Fibroblast of peridontal ligament (primary cell): ENCODE measurements at regions not wholly inside any gene's neighbourhood (a gene's known extent, or its start where the extent isn't known, plus 50 kb on each side); places are given as distances from the start of the nearest gene placed in this dataset.
A peak's percentile ranks its signal among the peaks of the same experiment; 100 is the strongest.
"Not testable (repeated sequence)": the region's sequence is repeated elsewhere in the genome, so short reads cannot be mapped to it uniquely, and the experiment has no call there.

Experiments
- DNase-seq: peaks from one replicate; pipeline ENCODE4 v3.0.0-alpha.2; 2010; ENCODE audit errors: extremely low read depth

DNA sequence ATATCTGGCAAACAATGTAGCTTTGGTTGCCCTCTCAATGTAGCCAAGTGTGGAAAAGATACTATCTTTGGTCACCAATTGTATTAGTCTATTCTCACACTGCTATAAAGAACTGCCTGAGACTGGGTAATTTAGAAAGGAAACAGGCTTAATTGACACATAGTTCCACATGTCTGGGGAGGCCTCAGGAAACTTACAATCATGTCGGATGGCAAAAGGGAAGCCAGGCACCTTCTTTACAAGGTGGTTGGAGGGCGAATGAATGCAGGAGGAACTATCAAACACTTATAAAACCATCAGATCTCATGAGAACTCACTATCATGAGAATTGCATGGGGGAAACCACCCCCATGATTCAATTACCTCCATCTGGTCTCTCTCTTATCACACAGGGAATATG lies 133.1 kb upstream of the TBCA start:
- DNase-seq, result no peak

DNA sequence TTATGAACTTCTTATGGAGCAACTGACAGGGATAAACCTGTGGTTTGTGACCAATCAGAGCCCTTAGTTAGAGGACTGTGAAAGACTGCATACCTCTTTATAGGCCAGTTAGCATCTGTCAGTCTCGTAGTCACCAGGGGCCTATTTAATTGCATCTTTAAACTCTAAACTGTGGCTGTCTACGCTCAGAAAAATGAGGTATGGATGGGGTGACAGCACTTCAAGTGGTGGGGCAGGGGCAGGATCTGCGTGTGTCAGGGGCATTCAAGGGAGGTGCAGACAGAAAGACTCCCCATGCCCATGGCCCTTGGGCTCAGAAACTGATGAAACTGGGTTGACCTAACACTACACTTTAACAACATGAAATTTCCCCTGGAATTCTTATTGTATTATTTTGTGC lies 132.6 kb upstream of the TBCA start:
- no peak for DNase-seq

DNA sequence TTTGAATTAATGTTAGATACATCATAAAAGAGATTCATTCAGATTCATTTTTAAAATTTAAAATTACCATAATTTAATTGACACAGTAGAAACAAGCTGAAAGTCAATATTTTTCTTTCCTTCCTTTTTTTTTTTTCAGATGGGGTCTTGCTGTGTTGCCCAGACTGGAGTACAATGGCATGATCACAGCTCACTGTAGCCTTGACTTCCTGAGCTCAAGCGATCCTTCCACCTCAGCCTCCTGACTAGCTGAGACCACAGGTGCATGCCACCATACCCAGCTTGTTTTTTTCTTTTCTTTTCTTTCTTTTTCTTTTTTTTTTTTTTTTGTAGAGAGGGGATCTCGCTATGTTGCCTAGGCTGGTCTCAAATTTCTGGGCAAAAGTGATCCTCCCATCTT lies 131.6 kb upstream of the TBCA start:
- no peak for DNase-seq

DNA sequence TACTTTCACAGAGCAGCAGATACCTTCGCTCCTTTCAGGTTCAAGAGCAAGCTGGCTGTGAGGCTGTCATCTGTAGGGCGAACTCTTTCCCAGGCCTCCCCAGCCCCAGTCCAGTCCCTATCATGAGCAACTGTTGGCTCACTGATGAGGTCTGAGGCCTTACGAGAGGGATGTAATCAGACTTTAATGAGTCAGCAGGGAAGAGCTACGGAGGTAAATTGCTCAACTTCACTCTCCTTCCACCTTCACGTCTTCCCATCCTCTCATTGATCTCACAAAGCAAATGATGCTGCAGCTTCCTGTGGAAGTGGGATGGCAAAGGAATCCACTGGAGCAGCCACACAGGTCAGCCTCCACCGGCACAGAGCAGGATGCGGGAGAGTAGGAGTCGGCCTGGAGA lies 130.7 kb upstream of the TBCA start:
- DNase-seq, result peak; percentile 7

DNA sequence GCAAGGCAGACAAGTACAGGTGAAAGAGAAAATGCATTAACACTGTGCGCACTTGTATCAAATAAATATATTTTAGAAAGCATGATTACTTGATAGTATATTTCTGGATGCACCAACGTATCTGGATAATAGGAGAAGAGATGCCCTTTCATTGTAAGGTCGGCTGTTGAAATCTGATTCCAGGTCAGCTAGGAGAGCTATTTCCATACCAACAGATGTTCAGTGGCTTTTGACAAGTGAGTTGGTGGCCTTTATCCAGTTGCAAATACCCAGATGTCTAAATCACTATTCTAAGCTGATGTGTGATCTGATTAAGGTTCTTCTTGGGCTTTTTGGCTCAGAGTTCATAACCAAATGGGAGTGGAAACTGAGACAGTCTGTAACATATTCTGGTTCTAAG lies 128.2 kb upstream of the TBCA start:
- DNase-seq, result no peak

DNA sequence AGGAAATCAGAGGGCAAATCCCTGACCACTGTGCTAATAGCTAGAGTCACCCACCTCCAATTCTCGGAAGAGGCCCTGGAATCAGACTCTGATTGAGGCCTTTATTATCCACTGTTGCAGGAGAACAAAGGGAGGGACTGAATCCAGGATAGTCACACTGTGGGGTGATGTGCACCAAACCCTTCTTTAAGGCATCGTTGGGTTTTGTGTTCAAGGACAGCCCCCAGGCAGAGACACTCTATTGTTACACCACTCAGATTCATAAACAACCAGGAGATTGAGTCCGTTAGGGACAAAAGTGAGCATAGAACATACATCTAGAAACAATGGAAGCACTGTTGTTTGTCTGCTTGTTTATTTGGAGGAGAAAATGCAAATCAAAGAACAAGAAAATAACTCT lies 124.6 kb upstream of the TBCA start:
- no peak for DNase-seq

DNA sequence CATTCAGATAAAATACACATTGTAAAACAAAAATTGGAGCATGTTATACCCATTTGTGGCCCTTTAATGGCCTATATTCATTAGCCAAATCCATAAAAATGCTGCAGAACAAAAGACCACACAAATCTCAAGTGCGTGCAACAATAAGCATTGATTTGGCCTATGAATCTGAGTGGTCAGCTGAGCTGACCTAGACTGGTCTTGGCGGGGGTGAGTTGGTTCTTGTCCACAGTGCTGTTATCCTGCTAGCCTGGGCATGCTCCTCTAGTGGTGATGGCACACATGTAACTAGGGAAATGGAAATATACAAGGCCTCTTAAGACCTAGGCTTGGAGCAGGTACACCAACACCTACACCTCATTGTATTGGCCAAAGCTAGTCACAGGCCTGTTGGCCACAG lies 122.2 kb upstream of the TBCA start:
- DNase-seq, result no peak

DNA sequence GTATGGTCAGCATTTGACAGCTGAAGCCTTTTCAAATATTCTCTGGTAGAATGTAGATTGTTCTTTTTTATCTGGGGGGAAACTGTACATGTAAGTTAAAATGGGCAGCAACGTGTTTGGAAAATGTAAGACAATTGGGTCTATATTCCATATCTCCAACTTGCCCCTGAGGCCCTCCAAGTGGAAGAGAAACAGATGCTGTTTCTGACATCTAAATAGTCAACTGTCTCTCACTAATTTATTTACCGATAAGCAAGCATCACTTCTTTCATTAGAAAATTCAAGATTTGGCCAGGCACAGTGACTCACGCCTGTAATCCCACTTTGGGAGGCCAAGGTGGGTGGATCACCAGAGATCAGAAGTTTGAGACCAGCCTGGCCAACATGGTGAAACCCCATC lies 120.2 kb upstream of the TBCA start:
- DNase-seq, result no peak

DNA sequence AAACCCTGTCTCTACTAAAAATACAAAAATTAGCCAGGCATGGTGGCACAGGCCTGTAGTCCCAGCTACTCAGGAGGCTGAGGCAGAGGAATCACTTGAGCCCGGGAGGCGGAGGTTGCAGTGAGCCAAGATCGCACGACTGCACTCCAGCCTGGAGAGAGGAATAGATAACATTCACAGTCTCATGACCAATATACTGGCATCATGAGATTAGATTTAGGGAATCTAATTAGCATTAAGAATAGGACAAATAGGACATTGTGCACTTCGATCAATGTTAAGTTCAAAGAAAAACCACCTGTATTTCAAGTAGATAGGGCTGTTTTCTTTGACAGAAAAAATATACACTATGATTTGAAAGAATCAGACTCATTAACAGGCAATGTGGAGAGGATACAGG lies 118.0 kb upstream of the TBCA start:
- not testable (repeated sequence) for DNase-seq

DNA sequence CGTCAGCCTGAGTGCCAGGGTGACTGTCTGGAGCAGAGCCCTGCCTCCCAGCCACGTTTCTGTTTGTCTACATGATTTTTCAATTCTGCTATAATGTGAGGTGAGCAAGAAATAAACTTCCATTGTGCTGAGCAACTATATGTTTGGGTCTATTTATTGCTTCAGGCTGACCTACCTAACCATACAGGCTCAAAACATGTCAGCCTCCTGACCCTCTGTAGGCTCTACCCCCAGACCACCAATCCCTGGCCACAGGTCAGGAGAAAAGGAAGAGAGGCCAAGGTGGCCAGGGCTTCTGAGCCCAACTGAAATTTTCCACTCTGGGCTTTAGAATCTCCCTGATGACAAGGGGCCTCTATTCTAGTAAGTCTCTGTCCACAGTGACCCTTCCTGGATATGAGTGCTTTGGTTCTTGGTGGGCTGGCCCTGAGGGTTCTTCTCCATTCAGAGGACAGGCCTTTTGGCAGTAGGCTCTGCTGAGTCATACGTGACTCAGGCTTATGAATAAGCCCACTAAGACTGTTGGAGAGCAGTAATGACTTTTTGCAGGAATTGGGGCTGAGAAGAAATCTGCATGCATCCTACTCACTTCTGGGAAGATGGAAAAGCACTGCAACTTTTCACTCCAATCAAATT lies 117.2 kb upstream of the TBCA start:
- peak; percentile 96 for DNase-seq

DNA sequence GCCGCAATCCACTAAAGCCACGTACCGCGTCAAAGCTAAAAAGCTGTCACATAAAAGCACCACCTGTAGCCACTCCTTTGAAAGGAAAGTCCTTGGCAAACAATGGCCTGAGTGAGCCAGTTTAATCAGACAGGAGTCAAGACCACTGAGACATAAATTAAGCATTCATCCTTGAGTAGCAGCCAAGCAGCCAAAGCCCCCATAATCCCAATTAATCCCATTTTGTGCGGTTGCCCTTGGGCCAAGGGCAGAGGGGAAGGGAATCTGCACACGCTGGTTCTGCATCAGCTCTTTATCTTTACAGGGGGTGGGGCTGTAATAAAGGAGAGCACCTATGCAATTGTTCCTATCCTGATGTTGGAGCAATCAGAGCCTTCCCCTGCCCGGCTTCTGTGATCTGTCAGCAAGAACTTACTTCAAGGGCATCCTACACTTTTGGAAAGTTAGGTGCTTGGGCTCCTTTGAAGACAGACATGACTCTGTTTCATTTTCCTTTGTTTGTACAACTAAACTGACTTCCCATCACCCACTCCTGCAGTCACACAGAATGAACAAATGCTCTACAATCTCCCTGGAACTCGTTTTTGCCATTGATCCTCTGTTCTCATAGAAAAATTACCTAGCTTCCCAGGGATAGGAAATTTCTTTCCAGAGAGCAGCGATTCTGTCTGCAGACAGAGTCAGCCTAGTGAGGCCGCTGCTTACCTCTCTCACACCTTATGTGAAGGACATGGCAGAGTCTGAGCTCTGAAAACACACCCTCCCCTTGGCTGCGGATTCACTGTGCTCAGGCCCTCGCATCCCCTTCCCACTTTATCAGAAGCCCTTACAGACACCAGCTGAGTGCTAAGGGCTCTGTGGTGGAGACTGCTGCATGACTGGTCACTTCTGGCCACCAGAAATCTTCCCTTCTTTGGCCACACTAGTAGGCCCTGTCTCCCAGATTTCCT lies 116.2 kb upstream of the TBCA start:
- no peak for DNase-seq

DNA sequence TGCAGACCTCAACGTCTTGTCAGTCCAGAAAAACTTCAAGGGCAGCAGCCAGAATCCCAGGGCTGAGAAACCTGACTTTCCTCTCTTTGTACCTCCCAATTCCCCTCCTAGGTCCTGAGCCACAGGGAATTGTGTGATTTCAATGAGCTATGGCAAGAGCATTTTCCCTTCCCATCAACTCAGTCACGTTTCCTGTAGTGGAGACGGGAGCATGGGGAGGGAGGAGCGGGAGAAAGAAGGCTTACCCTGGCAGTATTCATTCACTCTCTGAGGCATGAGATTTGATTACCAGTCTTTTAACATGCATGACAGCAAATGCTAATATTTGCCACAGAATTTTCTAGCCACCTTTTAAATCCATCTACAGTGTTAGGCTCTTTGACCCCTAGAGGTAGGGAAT lies 109.4 kb upstream of the TBCA start:
- no peak for DNase-seq

DNA sequence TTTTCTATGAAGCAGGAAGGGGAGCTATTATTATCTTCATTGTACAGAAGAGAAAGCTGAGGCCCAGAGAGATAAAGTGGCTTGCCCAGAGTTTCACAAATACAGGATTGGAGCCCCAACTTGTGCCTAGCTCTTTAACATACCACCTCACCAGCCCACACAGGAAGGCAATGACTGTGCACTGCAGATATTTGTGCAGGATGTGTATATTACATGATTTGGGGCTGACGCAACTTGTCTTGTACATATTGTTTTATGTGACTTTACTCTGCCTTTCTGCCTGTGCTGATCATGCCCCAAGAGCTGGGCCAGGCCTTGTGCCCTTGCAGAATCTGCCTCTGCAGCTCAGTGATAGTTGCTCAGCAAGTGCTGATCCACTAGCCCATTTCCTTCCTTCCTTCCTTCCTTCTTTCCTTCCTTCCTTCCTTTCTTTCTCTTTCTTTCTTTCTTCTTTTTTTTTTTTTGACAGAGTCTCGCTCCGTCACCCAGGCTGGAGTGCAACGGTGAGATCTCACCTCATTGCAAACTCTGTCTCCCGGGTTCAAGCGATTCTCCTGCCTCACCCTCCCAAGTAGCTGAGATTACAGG lies 106.6 kb upstream of the TBCA start:
- peak; percentile 55 for DNase-seq

DNA sequence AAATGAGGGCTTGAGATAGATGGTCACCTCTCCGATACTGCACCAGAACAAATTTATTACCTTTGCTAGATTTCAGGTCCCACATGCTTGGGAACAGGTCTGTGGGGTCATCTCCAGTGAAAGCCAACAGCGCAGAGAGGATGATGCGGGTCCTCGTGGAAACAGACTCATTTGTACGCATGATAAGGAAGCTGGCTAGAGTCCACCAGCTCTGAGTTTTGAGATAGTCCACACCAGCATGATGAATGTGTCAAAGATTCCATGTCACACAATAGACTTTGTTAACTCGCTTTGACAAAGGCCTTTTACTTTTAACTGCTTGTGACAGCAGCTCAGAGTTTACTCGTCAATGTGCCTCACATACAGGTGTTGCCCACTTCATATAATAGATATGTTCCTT lies 105.4 kb upstream of the TBCA start:
- no peak for DNase-seq

DNA sequence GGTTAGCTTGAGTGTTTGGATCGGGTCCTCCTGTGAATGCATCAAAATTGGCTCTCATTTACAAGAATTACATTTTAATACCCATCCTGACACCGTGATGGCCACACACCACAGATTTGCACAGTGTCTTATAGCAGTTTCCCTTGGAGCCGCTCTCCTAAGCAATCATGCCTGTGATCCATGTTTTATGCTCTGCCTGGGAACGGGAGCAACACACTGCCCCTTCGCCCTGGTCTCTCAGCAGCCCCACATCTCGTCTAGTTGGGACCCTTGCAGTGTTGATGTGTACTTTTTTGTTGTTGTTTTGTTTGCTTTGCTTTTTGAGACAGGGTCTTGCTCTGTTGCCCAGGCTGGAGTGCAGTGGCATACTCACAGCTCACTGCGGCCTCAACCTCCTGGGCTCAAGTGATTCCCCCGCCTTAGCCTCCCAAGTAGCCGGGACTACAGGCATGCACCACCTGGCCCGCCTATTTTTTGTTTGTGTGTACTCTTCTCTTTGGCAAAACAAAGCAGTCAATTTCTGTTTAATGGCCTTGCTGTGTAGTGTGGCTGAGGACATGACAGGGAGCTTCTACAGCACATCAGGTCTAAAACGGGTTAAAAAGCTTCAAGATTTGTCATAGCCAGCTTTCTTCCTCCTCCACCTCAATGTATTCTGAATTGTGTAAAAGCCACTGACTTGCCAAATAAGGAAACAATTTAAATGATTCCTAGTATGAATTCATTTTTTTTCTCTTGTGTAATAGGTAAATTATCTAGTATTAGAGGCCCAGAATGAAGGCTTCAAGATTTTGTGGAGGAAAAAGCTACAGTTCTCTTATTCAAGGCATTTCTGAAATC lies 101.6 kb upstream of the TBCA start:
- no peak for DNase-seq

DNA sequence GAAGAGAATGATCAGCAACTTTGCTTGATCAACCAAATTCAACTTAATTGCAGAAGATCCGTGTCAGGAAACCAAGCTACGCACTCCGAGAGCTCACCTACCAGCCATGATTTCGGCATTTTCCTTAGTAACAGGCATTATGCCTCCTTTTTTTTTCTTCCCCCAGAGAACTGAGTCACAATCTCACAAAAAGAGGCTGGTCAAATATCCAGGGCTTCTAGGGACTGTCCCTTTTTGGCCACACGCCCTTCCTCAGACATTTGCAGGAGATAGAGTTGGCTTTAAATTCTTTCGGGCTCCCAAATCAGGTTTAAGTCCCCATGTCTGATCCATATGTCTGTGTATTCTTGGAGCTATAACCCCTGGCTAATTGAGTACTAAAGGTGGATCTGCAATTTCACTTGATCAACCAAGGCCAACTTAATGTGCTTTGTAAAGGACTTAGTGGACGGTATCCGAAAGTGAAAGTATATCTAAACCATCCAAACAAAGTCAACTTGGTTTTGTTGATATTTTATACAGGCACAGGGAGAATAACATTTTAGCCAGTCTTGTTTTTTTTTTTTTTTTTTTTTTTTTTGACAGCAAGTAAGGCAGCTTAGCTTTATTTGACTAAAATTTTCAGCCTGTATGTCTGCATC lies 100.8 kb upstream of the TBCA start:
- DNase-seq, result peak; percentile 54

DNA sequence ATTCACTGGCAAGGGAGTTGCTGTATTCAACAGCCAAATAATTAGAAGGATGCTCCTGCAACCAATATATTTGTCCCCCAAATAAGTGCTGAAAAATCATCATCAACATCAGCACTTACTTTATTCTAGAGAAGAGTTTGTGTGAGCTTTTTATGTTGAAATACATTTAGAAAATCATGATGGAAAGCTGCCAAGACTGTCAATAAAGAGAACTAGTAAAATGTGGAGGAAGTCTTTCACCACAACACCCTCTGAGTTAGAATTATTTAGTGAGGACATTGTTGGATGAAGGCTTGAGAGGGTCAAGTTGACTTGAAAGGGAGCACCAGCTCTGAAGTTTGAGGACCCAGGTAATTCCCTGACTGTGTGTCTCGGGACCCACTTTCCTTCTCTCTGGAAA lies 100.2 kb upstream of the TBCA start:
- no peak for DNase-seq

DNA sequence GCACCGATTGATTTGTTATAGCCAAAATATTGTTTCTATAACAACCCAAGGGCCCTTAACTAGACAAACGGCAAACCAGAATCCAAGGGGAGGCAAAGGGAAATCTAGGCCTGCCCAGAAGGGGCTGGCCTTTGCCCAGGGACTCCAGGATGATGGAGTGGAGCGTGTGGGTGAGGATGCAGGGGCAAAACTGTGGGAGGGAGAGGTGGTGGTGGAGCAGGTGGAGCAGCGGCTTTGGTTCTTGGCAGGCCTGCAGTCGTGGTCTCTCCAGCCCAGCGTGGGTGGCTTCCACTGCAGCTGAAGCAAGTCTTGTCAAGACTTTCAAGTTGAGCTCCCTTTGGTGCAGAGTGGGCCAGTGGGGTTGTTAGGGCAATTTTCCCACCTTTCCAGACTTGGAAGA lies 98.6 kb upstream of the TBCA start:
- DNase-seq, result no peak

DNA sequence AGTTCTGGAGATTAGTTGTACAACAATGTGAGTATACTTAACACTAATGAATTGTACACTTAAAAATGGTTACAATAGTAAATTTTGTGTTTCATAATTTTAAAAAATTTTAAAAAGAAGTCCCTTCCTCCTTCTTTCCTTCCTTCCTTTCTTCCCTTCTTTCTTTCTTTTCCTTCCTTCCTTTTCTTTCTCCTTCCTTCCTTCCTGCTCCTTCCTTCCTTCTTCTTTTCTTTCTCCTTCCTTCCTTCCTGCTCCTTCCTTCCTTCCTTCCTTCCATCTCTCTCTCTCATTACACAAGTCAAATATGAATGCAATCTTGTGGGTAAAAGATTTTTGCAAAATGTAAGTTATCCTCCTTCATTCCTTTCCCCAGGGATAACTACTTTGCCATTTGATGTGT lies 97.1 kb upstream of the TBCA start:
- no peak for DNase-seq

DNA sequence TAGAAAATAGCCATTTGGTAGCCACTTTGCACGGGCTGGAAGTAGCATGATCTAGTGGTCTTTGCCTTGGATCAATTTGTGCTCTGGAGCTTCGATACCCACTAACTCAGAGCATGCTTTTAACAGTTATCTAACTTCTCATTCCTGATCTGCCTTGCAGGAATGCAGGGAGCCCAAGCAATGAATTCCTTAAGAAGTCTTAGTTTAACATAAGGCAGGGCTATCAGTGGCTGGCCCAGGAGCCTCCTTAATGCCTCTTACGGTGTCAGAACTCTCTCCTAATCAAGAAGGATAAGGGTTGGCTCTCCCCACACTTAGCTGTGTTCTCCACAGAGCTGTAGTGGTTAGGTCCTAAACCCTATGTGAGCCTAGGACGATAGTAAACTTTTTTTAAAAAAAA lies 95.8 kb upstream of the TBCA start:
- no peak for DNase-seq

DNA sequence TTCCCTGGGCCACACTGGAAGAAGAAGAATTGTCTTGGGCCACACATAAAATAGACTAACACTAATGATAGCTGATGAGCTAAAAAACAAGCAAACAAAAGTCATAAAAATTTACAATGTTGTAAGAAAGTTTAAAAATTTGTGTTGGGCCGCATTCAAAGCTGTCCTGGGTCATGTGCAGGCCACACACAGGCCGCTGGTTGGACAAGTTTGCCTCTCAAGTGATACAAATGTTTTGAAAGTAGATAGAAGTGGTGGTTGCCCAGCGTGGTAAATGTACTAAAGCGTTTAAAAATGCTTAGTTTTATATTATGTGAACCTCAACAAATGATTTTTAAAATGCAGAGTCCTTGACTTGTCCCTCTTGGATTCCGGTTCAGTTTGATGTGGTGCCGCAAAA lies 94.9 kb upstream of the TBCA start:
- no peak for DNase-seq
